ENCODE measurements at regions not wholly inside any gene's neighbourhood (a gene's known extent, or its start where the extent isn't known, plus 50 kb on each side); places are given as distances from the start of the nearest gene placed in this dataset.

GRCh38 chr2:42900289-42900891 lies 108.0 kb upstream of the HAAO start:
- TF ChIP-seq, protein P1, sequence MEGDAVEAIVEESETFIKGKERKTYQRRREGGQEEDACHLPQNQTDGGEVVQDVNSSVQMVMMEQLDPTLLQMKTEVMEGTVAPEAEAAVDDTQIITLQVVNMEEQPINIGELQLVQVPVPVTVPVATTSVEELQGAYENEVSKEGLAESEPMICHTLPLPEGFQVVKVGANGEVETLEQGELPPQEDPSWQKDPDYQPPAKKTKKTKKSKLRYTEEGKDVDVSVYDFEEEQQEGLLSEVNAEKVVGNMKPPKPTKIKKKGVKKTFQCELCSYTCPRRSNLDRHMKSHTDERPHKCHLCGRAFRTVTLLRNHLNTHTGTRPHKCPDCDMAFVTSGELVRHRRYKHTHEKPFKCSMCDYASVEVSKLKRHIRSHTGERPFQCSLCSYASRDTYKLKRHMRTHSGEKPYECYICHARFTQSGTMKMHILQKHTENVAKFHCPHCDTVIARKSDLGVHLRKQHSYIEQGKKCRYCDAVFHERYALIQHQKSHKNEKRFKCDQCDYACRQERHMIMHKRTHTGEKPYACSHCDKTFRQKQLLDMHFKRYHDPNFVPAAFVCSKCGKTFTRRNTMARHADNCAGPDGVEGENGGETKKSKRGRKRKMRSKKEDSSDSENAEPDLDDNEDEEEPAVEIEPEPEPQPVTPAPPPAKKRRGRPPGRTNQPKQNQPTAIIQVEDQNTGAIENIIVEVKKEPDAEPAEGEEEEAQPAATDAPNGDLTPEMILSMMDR (conservative IDR thresholded peaks at IDR 0.05; ENCODE audit: low read length) = no peak
- TF ChIP-seq EZH2phosphoT487 (IDR thresholded peaks at IDR 0.05; ENCODE audit: borderline replicate concordance, low read depth, low read length) = no peak

Data from OCI-LY7 (cell line).